HUES6 (cell line): ENCODE measurements at regions not wholly inside any gene's neighbourhood (a gene's known extent, or its start where the extent isn't known, plus 50 kb on each side); places are given as distances from the start of the nearest gene placed in this dataset.

ENCODE experiments used
- H3K27ac ChIP-seq: 2 replicates; pipeline ENCODE4 v1.7.0; 2013; ENCODE audit warnings: low read depth, mild to moderate bottlenecking, low read length, inconsistent platforms
- H3K27me3 ChIP-seq: 2 replicates; pipeline ENCODE4 v1.6.1; 2013; ENCODE audit warnings: low read length; ENCODE audit not compliant: control insufficient read depth, insufficient read depth
- H3K36me3 ChIP-seq: 2 replicates; pipeline ENCODE4 v1.6.1; 2013; ENCODE audit warnings: low read length; ENCODE audit not compliant: control insufficient read depth, insufficient read depth
- H3K4me1 ChIP-seq: 2 replicates; pipeline ENCODE4 v1.6.1; 2013; ENCODE audit warnings: low read length; ENCODE audit not compliant: control insufficient read depth, insufficient read depth
- H3K4me3 ChIP-seq: 2 replicates; pipeline ENCODE4 v1.5.1; 2013; ENCODE audit warnings: low read depth, low read length
- H3K9ac ChIP-seq: one replicate; pipeline ENCODE4 v1.6.1; 2013; ENCODE audit warnings: mild to moderate bottlenecking, low read length
- H3K9me3 ChIP-seq: 2 replicates; pipeline ENCODE4 v1.6.1; 2013; ENCODE audit warnings: low read depth, low read length; ENCODE audit not compliant: control insufficient read depth, insufficient read depth

GRCh38 chr2:237159006-237159911 lies 73.6 kb downstream of the COPS8 start:
- Histone ChIP-seq H3K9ac (no peak overlapping the region), H3K27ac (no peak overlapping the region), H3K9me3 (no peaks in the 10 kb centered on the region), H3K36me3 (no peaks in the 10 kb centered on the region), H3K4me1 (peaks cover 14% of the 10 kb centered on the region), H3K4me3 (no peak overlapping the region), H3K27me3 (no peaks in the 10 kb centered on the region)

- no peaks in the 10 kb centered on the region for H3K27me3 ChIP-seq
- no peaks in the 10 kb centered on the region for H3K9me3 ChIP-seq
- no peaks in the 10 kb centered on the region for H3K36me3 ChIP-seq
- no peak overlapping the region for H3K9ac ChIP-seq
- H3K4me1 ChIP-seq, result peaks cover 10% of the 10 kb centered on the region
- no peak overlapping the region for H3K27ac ChIP-seq
- no peak overlapping the region for H3K4me3 ChIP-seq
These were observed 74.7 kb downstream of the COPS8 start for GRCh38 chr2:237160271-237160919.

- no peaks in the 10 kb centered on the region for H3K27me3 ChIP-seq
- no peaks in the 10 kb centered on the region for H3K9me3 ChIP-seq
- H3K4me1 ChIP-seq, result peaks cover 5% of the 10 kb centered on the region
- no peaks in the 10 kb centered on the region for H3K36me3 ChIP-seq
- no peak overlapping the region for H3K27ac ChIP-seq
- no peak overlapping the region for H3K9ac ChIP-seq
- H3K4me3 ChIP-seq, result no peak overlapping the region
These were observed 75.5 kb downstream of the COPS8 start for GRCh38 chr2:237161189-237161588.

GRCh38 chr2:237162959-237163358 lies 77.3 kb downstream of the COPS8 start:
- Histone ChIP-seq H3K9me3 (peaks cover 2% of the 10 kb centered on the region), H3K4me1 (peaks cover 3% of the 10 kb centered on the region; the same call in 1 of the 2 replicates)

GRCh38 chr2:237164474-237165042 lies 78.9 kb downstream of the COPS8 start:
- no peak overlapping the region for H3K4me3 ChIP-seq
- no peak overlapping the region for H3K27ac ChIP-seq
- no peaks in the 10 kb centered on the region for H3K27me3 ChIP-seq
- H3K9ac ChIP-seq, result no peak overlapping the region
- no peaks in the 10 kb centered on the region for H3K36me3 ChIP-seq
- peaks cover 12% of the 10 kb centered on the region for H3K9me3 ChIP-seq
- H3K4me1 ChIP-seq, result peaks cover 3% of the 10 kb centered on the region; the same call in 1 of the 2 replicates

More at GRCh38 chr2:237162959-237163358, 77.3 kb downstream of the COPS8 start:
- H3K4me3 ChIP-seq, result no peak overlapping the region
- no peaks in the 10 kb centered on the region for H3K27me3 ChIP-seq
- H3K36me3 ChIP-seq, result no peaks in the 10 kb centered on the region
- no peak overlapping the region for H3K9ac ChIP-seq
- H3K27ac ChIP-seq, result no peak overlapping the region

- peaks cover 3% of the 10 kb centered on the region; the same call in 1 of the 2 replicates for H3K4me1 ChIP-seq
- H3K9me3 ChIP-seq, result peaks cover 12% of the 10 kb centered on the region
- H3K9ac ChIP-seq, result no peak overlapping the region
- H3K27me3 ChIP-seq, result no peaks in the 10 kb centered on the region
- no peaks in the 10 kb centered on the region for H3K36me3 ChIP-seq
- no peak overlapping the region for H3K27ac ChIP-seq
- no peak overlapping the region for H3K4me3 ChIP-seq
These were observed 80.0 kb downstream of the COPS8 start for GRCh38 chr2:237165405-237166276.

- no peak overlapping the region for H3K4me3 ChIP-seq
- no peak overlapping the region for H3K9ac ChIP-seq
- H3K27me3 ChIP-seq, result no peaks in the 10 kb centered on the region
- H3K4me1 ChIP-seq, result peaks cover 9% of the 10 kb centered on the region
- H3K27ac ChIP-seq, result no peak overlapping the region
- peaks cover 12% of the 10 kb centered on the region for H3K9me3 ChIP-seq
- no peaks in the 10 kb centered on the region for H3K36me3 ChIP-seq
These were observed 81.3 kb downstream of the COPS8 start for GRCh38 chr2:237167038-237167437.

- peaks cover 9% of the 10 kb centered on the region for H3K4me1 ChIP-seq
- H3K36me3 ChIP-seq, result no peaks in the 10 kb centered on the region
- peaks cover 12% of the 10 kb centered on the region for H3K9me3 ChIP-seq
- H3K27ac ChIP-seq, result no peak overlapping the region
- H3K9ac ChIP-seq, result no peak overlapping the region
- no peaks in the 10 kb centered on the region for H3K27me3 ChIP-seq
- no peak overlapping the region for H3K4me3 ChIP-seq
These were observed 82.2 kb downstream of the COPS8 start for GRCh38 chr2:237167934-237168333.

- Histone ChIP-seq H3K9ac (no peak overlapping the region), H3K36me3 (no peaks in the 10 kb centered on the region), H3K4me3 (no peak overlapping the region), H3K27ac (no peak overlapping the region), H3K9me3 (peaks cover 22% of the 10 kb centered on the region), H3K4me1 (peaks cover 9% of the 10 kb centered on the region), H3K27me3 (no peaks in the 10 kb centered on the region)
These were observed 84.3 kb downstream of the COPS8 start for GRCh38 chr2:237170020-237170419.

- H3K27me3 ChIP-seq, result no peaks in the 10 kb centered on the region
- no peak overlapping the region for H3K9ac ChIP-seq
- H3K36me3 ChIP-seq, result no peaks in the 10 kb centered on the region
- H3K4me3 ChIP-seq, result no peak overlapping the region
- no peak overlapping the region; the same call in 1 of the 2 replicates for H3K27ac ChIP-seq
- peaks cover 6% of the 10 kb centered on the region; the same call in 1 of the 2 replicates for H3K4me1 ChIP-seq
- H3K9me3 ChIP-seq, result peaks cover 22% of the 10 kb centered on the region
These were observed 85.7 kb downstream of the COPS8 start for GRCh38 chr2:237171396-237171795.
